GM21717 (cell line): ENCODE measurements at regions not wholly inside any gene's neighbourhood (a gene's known extent, or its start where the extent isn't known, plus 50 kb on each side); places are given as distances from the start of the nearest gene placed in this dataset.
"Not testable (repeated sequence)": the region's sequence is repeated elsewhere in the genome, so short reads cannot be mapped to it uniquely, and the experiment has no call there.

Source experiments
- ATAC-seq: cut with Tn5 transposase; IDR thresholded peaks from one replicate; pipeline ENCODE4 v1.9.1; 2021; ENCODE audit warnings: mild to moderate bottlenecking, moderate library complexity; ENCODE audit not compliant: unreplicated experiment

- ATAC-seq = no peak
Observed at GRCh38 chr2:146468578-146468977, 1376.3 kb upstream of the ACVR2A start.

- ATAC-seq = no peak
Observed at GRCh38 chr2:146467425-146467824, 1377.4 kb upstream of the ACVR2A start.

- no peak for ATAC-seq
Observed at GRCh38 chr2:146465460-146465859, 1379.4 kb upstream of the ACVR2A start.

GRCh38 chr2:146461068-146461467, 1383.8 kb upstream of the ACVR2A start:
- no peak for ATAC-seq

GRCh38 chr2:146458585-146458984, 1386.2 kb upstream of the ACVR2A start:
- no peak for ATAC-seq

- no peak for ATAC-seq
Observed at GRCh38 chr2:146457221-146457620, 1387.6 kb upstream of the ACVR2A start.

- no peak for ATAC-seq
Observed at GRCh38 chr2:146455325-146455724, 1389.5 kb upstream of the ACVR2A start.

GRCh38 chr2:146451972-146452371, 1392.9 kb upstream of the ACVR2A start:
- ATAC-seq = no peak

GRCh38 chr2:146450131-146450530, 1394.7 kb upstream of the ACVR2A start:
- ATAC-seq = no peak

- no peak for ATAC-seq
Observed at GRCh38 chr2:146444987-146445386, 1399.8 kb upstream of the ACVR2A start.

GRCh38 chr2:146444085-146444484, 1400.7 kb upstream of the ACVR2A start:
- ATAC-seq = no peak

GRCh38 chr2:146438246-146438645, 1406.6 kb upstream of the ACVR2A start:
- no peak for ATAC-seq

GRCh38 chr2:146437712-146438111, 1407.1 kb upstream of the ACVR2A start:
- ATAC-seq = no peak

- ATAC-seq = no peak
Observed at GRCh38 chr2:146433116-146433875, 1411.5 kb upstream of the ACVR2A start.

GRCh38 chr2:146429366-146429765, 1415.5 kb upstream of the ACVR2A start:
- no peak for ATAC-seq

GRCh38 chr2:146417942-146418341, 1426.9 kb upstream of the ACVR2A start:
- ATAC-seq = no peak

GRCh38 chr2:146415291-146415690, 1429.5 kb upstream of the ACVR2A start:
- ATAC-seq = no peak

- no peak for ATAC-seq
Observed at GRCh38 chr2:146414456-146414855, 1430.4 kb upstream of the ACVR2A start.

GRCh38 chr2:146413086-146413610, 1431.7 kb upstream of the ACVR2A start:
- ATAC-seq = no peak

- no peak for ATAC-seq
Observed at GRCh38 chr2:146412625-146413024, 1432.2 kb upstream of the ACVR2A start.

- ATAC-seq = not testable (repeated sequence)
Observed at GRCh38 chr2:146405402-146406309, 1439.2 kb upstream of the ACVR2A start.
